ENCODE measurements at regions not wholly inside any gene's neighbourhood (a gene's known extent, or its start where the extent isn't known, plus 50 kb on each side); places are given as distances from the start of the nearest gene placed in this dataset.

GRCh38 chr1:208324005-208324404 lies 79.8 kb upstream of the PLXNA2 start:
- Mint-ChIP-seq H3K27me3 (ENCODE audit: insufficient read depth, unreplicated experiment) (peaks cover 25% of the 10 kb centered on the region), H3K9me3 (ENCODE audit: unreplicated experiment) (no peaks in the 10 kb centered on the region), H3K4me3 (ENCODE audit: unreplicated experiment) (no peak overlapping the region), H3K36me3 (ENCODE audit: insufficient read depth, unreplicated experiment) (no peaks in the 10 kb centered on the region), H3K4me1 (ENCODE audit: low read depth, unreplicated experiment) (no peaks in the 10 kb centered on the region), H3K27ac (ENCODE audit: unreplicated experiment) (no peak overlapping the region)
- TF ChIP-seq, protein P1, sequence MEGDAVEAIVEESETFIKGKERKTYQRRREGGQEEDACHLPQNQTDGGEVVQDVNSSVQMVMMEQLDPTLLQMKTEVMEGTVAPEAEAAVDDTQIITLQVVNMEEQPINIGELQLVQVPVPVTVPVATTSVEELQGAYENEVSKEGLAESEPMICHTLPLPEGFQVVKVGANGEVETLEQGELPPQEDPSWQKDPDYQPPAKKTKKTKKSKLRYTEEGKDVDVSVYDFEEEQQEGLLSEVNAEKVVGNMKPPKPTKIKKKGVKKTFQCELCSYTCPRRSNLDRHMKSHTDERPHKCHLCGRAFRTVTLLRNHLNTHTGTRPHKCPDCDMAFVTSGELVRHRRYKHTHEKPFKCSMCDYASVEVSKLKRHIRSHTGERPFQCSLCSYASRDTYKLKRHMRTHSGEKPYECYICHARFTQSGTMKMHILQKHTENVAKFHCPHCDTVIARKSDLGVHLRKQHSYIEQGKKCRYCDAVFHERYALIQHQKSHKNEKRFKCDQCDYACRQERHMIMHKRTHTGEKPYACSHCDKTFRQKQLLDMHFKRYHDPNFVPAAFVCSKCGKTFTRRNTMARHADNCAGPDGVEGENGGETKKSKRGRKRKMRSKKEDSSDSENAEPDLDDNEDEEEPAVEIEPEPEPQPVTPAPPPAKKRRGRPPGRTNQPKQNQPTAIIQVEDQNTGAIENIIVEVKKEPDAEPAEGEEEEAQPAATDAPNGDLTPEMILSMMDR (IDR thresholded peaks at IDR 0.05; ENCODE audit: insufficient read depth in 1 of 2, low read depth in 1 of 2, low read length in 1 of 2, severe bottlenecking in 1 of 2, unreplicated experiment in 1 of 2) = no peak
- no peak overlapping the region for H3K4me3 ChIP-seq (ENCODE audit: low read depth, low read length)
- ChIA-PET CTCF (no interaction called here), POLR2A (no interaction called here)
- DNase-seq = peak in 1 of 2 experiments; percentile 8
- H3K27me3 ChIP-seq (replicated peaks; ENCODE audit: control insufficient read depth, insufficient read depth, low read length) = no peaks in the 10 kb centered on the region
- no peaks in the 10 kb centered on the region for H3K36me3 ChIP-seq (ENCODE audit: control insufficient read depth, insufficient read depth, low read length)
- BruUV-seq (replicated peaks) = no TSS peak
- intact Hi-C loops (cut with micrococcal nuclease; ENCODE audit: unreplicated experiment) = loop anchor here (1.0 kb wide), 1 partner anchor 12 kb away; no protein-coding TSS in a partner anchor
- H3K4me1 ChIP-seq = no peaks in the 10 kb centered on the region
- H3K9me3 ChIP-seq = no peaks in the 10 kb centered on the region

GRCh38 chr1:208326033-208326432 lies 81.8 kb upstream of the PLXNA2 start:
- Histone ChIP-seq H3K27me3 (replicated peaks; ENCODE audit: control insufficient read depth, insufficient read depth, low read length) (no peaks in the 10 kb centered on the region), H3K36me3 (ENCODE audit: control insufficient read depth, insufficient read depth, low read length) (no peaks in the 10 kb centered on the region), H3K4me3 (ENCODE audit: low read depth, low read length) (no peak overlapping the region), H3K9me3 (no peaks in the 10 kb centered on the region), H3K4me1 (no peaks in the 10 kb centered on the region)
- DNase-seq = no peak
- BruUV-seq (replicated peaks) = no TSS peak
- H3K27me3 Mint-ChIP-seq (ENCODE audit: insufficient read depth, unreplicated experiment) = peaks cover 21% of the 10 kb centered on the region
- no peaks in the 10 kb centered on the region for H3K36me3 Mint-ChIP-seq (ENCODE audit: insufficient read depth, unreplicated experiment)
- intact Hi-C loops (cut with micrococcal nuclease; ENCODE audit: unreplicated experiment) = no loop called here
- no peak overlapping the region for H3K4me3 Mint-ChIP-seq (ENCODE audit: unreplicated experiment)
- POLR2A ChIA-PET = no interaction called here
- TF ChIP-seq, protein P1 (IDR thresholded peaks at IDR 0.05; ENCODE audit: insufficient read depth in 1 of 2, low read depth in 1 of 2, low read length in 1 of 2, severe bottlenecking in 1 of 2, unreplicated experiment in 1 of 2) = no peak
- CTCF ChIA-PET = no interaction called here
- no peak overlapping the region for H3K27ac Mint-ChIP-seq (ENCODE audit: unreplicated experiment)
- H3K9me3 Mint-ChIP-seq (ENCODE audit: unreplicated experiment) = no peaks in the 10 kb centered on the region
- no peaks in the 10 kb centered on the region for H3K4me1 Mint-ChIP-seq (ENCODE audit: low read depth, unreplicated experiment)

DNA sequence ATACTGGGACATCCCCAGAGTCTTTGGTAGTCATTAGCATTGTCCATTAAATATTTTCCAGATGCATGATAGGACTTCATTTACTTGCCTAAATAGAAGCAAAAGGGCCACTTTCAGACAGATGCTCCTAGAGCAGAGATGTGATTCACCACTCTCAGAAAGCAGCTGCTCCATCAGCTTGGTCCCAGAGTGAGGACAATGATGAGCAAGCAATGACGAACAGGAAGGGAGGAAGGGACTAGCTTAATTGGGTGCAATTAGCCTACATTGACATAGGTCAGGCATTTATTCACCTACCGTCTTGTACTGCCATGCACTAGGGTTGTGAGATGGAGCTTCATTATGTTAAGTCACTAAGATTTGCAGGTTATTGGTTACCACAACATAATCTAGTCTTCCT lies 85.1 kb upstream of the PLXNA2 start:
- DNase-seq = no peak
- no peak overlapping the region for H3K4me3 Mint-ChIP-seq (ENCODE audit: unreplicated experiment)
- peaks cover 22% of the 10 kb centered on the region for H3K27me3 Mint-ChIP-seq (ENCODE audit: insufficient read depth, unreplicated experiment)
- POLR2A ChIA-PET = no interaction called here
- Histone ChIP-seq H3K4me1 (no peaks in the 10 kb centered on the region), H3K36me3 (ENCODE audit: control insufficient read depth, insufficient read depth, low read length) (no peaks in the 10 kb centered on the region), H3K27me3 (replicated peaks; ENCODE audit: control insufficient read depth, insufficient read depth, low read length) (no peaks in the 10 kb centered on the region; the same call in 1 of the 2 replicates), H3K4me3 (ENCODE audit: low read depth, low read length) (no peak overlapping the region), H3K9me3 (no peaks in the 10 kb centered on the region)
- no peaks in the 10 kb centered on the region for H3K4me1 Mint-ChIP-seq (ENCODE audit: low read depth, unreplicated experiment)
- TF ChIP-seq, protein P1 (IDR thresholded peaks at IDR 0.05; ENCODE audit: insufficient read depth in 1 of 2, low read depth in 1 of 2, low read length in 1 of 2, severe bottlenecking in 1 of 2, unreplicated experiment in 1 of 2) = no peak
- H3K9me3 Mint-ChIP-seq (ENCODE audit: unreplicated experiment) = no peaks in the 10 kb centered on the region
- no peaks in the 10 kb centered on the region for H3K36me3 Mint-ChIP-seq (ENCODE audit: insufficient read depth, unreplicated experiment)
- BruUV-seq (replicated peaks) = no TSS peak
- CTCF ChIA-PET = no interaction called here
- intact Hi-C loops (cut with micrococcal nuclease; ENCODE audit: unreplicated experiment) = no loop called here
- H3K27ac Mint-ChIP-seq (ENCODE audit: unreplicated experiment) = no peak overlapping the region

Data from Caco-2 (cell line).